PC-9 (cell line): ENCODE measurements at regions not wholly inside any gene's neighbourhood (a gene's known extent, or its start where the extent isn't known, plus 50 kb on each side); places are given as distances from the start of the nearest gene placed in this dataset.

Source experiments
- BruUV-seq: library from RNA; stranded (reverse); fragments of 400-500 nt; replicated peaks from 2 replicates; lab custom pipeline; 2021; lab: Mats Ljungman, UMichigan
- CTCF ChIA-PET: fragments of 300-600 bp; sonication (Branson Sonifier 250); formaldehyde crosslinking; loops from one replicate; lab custom pipeline; 2022; ENCODE audit warnings: antibody characterized with exemption; lab: Charles Lee
- POLR2A ChIA-PET: fragments of 300-600 bp; sonication (Branson Sonifier 250); formaldehyde crosslinking; loops from one replicate; lab custom pipeline; 2022; ENCODE audit warnings: antibody characterized with exemption; ENCODE audit not compliant: unreplicated experiment; lab: Charles Lee
- DNase-seq, 2 experiments: peaks; one replicate each; pipeline versions ENCODE4 v3.0.0 to v3.0.0-alpha.2; 2015 to 2022; ENCODE audit warnings: mixed read lengths in 1 of 2
- H2AFZ ChIP-seq: fragments of 200-600 bp; sonication (generic); 2 replicates; pipeline ENCODE4 v1.8.1; 2017; ENCODE audit warnings: antibody characterized with exemption
- H3F3A ChIP-seq: fragments of 200-600 bp; sonication (generic); 2 replicates; pipeline ENCODE4 v1.8.1; 2017; ENCODE audit warnings: antibody characterized with exemption, mild to moderate bottlenecking, low read depth; ENCODE audit not compliant: insufficient read depth
- H3K27ac ChIP-seq: fragments of 200-600 bp; sonication (generic); 2 replicates; pipeline ENCODE4 v1.6.1; 2016; ENCODE audit warnings: mixed run types
- H3K27me3 ChIP-seq: fragments of 200-600 bp; sonication (generic); 2 replicates; pipeline ENCODE4 v1.6.1; 2016; ENCODE audit warnings: low read depth, mixed run types; ENCODE audit not compliant: insufficient read depth
- H3K36me3 ChIP-seq: fragments of 200-600 bp; sonication (generic); 2 replicates; pipeline ENCODE4 v1.6.1; 2016; ENCODE audit warnings: low read depth, mixed run types
- H3K4me1 ChIP-seq: fragments of 200-600 bp; sonication (generic); replicated peaks from 2 replicates; pipeline ENCODE4 v1.6.1; 2016; ENCODE audit warnings: mixed run types; ENCODE audit not compliant: insufficient read depth
- H3K4me2 ChIP-seq: fragments of 200-600 bp; sonication (generic); 2 replicates; pipeline ENCODE4 v1.6.1; 2017; ENCODE audit warnings: mixed run types
- H3K4me3 ChIP-seq: fragments of 200-600 bp; sonication (generic); 2 replicates; pipeline ENCODE4 v1.6.1; 2016; ENCODE audit warnings: mixed run types
- H3K79me2 ChIP-seq: fragments of 200-600 bp; sonication (generic); 2 replicates; pipeline ENCODE4 v1.6.1; 2017; ENCODE audit warnings: low read depth, mixed run types
- H3K9me2 ChIP-seq: fragments of 200-600 bp; sonication (generic); 2 replicates; pipeline ENCODE4 v1.8.1; 2017; ENCODE audit warnings: mild to moderate bottlenecking; ENCODE audit not compliant: insufficient read depth
- H3K9me3 ChIP-seq: fragments of 200-600 bp; sonication (generic); 2 replicates; pipeline ENCODE4 v1.8.1; 2016; ENCODE audit warnings: low read depth; ENCODE audit not compliant: insufficient read depth
- H4K20me1 ChIP-seq: fragments of 200-600 bp; sonication (generic); 2 replicates; pipeline ENCODE4 v1.8.1; 2017; ENCODE audit not compliant: insufficient read depth
- EZH2 ChIP-seq: fragments of 200-600 bp; sonication (generic); IDR thresholded peaks from 2 replicates; pipeline ENCODE4 v1.8.0; 2017; ENCODE audit warnings: antibody characterized with exemption, low read depth
- intact Hi-C: fragments of 100-400 bp; cut with micrococcal nuclease; formaldehyde crosslinking; loops from one replicate; pipeline ENCODE4 v1.10.0; 2022; ENCODE audit not compliant: unreplicated experiment
- TF ChIP-seq, protein P1 (sequence below): fragments of 200-600 bp; sonication (generic); conservative IDR thresholded peaks from 2 replicates; pipeline ENCODE4 v1.6.1; 2017; ENCODE audit warnings: mixed run types, antibody characterized with exemption, mild to moderate bottlenecking, moderate library complexity

DNA sequence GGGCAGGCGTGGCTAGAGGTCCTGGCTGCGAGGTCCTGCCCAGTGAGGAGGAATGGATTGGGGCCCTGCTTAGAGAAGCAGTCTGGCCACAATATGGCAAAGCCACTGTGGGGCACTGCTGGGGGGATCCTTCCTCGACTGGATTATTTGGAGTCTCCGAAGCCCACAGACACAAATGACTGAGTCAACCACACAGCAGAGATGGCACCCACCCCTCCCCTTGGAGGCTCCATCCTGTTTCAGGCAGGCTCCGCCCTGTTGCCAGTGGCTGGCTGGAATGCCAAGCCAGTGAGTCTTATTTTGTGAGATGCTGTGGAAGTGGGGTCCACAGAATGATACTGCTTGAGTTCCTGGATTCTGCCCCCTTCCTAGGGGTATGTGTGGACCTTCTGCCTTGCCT, 363.9 kb downstream of the PPP1R2C start:
- Histone ChIP-seq H3K27ac (no peak overlapping the region), H3K4me2 (no peak overlapping the region), H3F3A (no peaks in the 10 kb centered on the region), H2AFZ (no peak overlapping the region), H3K79me2 (no peaks in the 10 kb centered on the region), H4K20me1 (no peaks in the 10 kb centered on the region), H3K9me3 (no peaks in the 10 kb centered on the region), H3K4me1 (no peaks in the 10 kb centered on the region), H3K36me3 (no peaks in the 10 kb centered on the region), H3K27me3 (no peaks in the 10 kb centered on the region), H3K9me2 (no peaks in the 10 kb centered on the region), H3K4me3 (no peak overlapping the region)
- intact Hi-C loops = no loop called here
- no TSS peak for BruUV-seq
- ChIA-PET POLR2A (no interaction called here), CTCF (no interaction called here)
- no peak for TF ChIP-seq EZH2
- TF ChIP-seq, protein P1, sequence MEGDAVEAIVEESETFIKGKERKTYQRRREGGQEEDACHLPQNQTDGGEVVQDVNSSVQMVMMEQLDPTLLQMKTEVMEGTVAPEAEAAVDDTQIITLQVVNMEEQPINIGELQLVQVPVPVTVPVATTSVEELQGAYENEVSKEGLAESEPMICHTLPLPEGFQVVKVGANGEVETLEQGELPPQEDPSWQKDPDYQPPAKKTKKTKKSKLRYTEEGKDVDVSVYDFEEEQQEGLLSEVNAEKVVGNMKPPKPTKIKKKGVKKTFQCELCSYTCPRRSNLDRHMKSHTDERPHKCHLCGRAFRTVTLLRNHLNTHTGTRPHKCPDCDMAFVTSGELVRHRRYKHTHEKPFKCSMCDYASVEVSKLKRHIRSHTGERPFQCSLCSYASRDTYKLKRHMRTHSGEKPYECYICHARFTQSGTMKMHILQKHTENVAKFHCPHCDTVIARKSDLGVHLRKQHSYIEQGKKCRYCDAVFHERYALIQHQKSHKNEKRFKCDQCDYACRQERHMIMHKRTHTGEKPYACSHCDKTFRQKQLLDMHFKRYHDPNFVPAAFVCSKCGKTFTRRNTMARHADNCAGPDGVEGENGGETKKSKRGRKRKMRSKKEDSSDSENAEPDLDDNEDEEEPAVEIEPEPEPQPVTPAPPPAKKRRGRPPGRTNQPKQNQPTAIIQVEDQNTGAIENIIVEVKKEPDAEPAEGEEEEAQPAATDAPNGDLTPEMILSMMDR = no peak
- no peak for DNase-seq

DNA sequence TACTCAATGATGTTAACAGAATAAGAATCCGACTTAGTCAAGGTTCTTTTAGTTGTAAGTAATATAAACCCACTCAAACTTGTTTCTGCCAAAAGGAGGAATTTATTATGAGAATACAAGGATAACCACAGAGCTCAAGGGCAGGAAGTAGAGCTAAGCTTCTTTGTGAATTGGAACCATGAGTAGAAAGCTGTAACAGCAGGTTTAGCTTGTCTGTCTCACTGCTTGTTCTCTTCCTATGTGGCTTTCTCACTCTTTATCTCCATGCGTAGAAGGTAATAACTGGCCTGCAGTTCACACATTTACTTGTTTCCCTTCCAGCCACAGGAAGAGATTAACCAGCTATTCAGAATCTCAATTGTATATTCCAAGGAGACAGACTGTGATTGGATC, 378.3 kb downstream of the PPP1R2C start:
- ChIA-PET CTCF (no interaction called here), POLR2A (no interaction called here)
- H3K9me2 ChIP-seq = no peaks in the 10 kb centered on the region
- H3K27ac ChIP-seq = no peak overlapping the region
- TF ChIP-seq EZH2 = no peak
- TF ChIP-seq, protein P1 = no peak
- intact Hi-C loops = no loop called here
- H3K27me3 ChIP-seq = no peaks in the 10 kb centered on the region
- no peaks in the 10 kb centered on the region for H4K20me1 ChIP-seq
- H3K4me3 ChIP-seq = no peak overlapping the region
- no peaks in the 10 kb centered on the region for H3K36me3 ChIP-seq
- H3F3A ChIP-seq = no peaks in the 10 kb centered on the region
- H3K9me3 ChIP-seq = no peaks in the 10 kb centered on the region
- no peaks in the 10 kb centered on the region for H3K79me2 ChIP-seq
- no peak overlapping the region for H3K4me2 ChIP-seq
- no peak for DNase-seq
- H3K4me1 ChIP-seq = no peaks in the 10 kb centered on the region
- no TSS peak for BruUV-seq
- no peak overlapping the region for H2AFZ ChIP-seq

DNA sequence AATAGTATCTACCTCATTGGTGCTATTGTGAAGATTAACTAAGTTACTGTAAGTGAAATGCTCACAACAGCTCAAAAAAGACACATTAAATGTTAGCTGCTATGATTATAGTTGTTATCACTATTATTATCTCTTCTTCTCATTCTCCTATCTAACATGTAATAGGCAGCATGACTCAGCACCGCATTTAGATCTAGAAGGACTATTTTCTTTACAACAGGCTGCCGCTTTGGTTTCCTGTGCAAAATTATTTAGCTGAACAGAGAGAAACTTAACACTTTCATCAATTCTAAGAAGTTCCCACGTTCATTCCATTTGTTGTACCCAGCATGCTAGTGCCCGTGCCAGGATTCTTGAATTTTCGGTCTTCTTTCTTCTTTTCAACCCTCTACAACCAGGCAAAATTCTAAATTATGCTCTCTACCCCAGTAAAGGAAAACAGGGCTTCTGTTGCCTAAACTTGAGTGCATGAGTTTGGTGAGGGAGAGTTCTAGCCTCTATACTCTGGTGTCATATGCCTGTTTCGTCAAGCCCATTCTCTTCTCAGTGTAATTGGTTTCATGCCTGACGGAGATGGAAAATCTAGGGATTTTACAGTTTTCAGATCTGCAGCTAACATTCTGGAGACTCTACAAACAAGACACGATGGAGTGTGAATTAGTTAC, 378.9 kb downstream of the PPP1R2C start:
- Histone ChIP-seq H2AFZ (no peak overlapping the region), H3K9me3 (no peaks in the 10 kb centered on the region), H3K4me2 (no peak overlapping the region), H3K27ac (no peak overlapping the region), H3K79me2 (no peaks in the 10 kb centered on the region), H3K27me3 (no peaks in the 10 kb centered on the region), H3K4me3 (no peak overlapping the region), H3K36me3 (no peaks in the 10 kb centered on the region), H3K9me2 (no peaks in the 10 kb centered on the region), H3F3A (no peaks in the 10 kb centered on the region), H3K4me1 (no peaks in the 10 kb centered on the region), H4K20me1 (no peaks in the 10 kb centered on the region)
- CTCF ChIA-PET = no interaction called here
- intact Hi-C loops = no loop called here
- TF ChIP-seq EZH2 = no peak
- TF ChIP-seq, protein P1 = no peak
- BruUV-seq = no TSS peak
- POLR2A ChIA-PET = no interaction called here
- DNase-seq = no peak
